Ishikawa (cell line): ENCODE measurements at regions not wholly inside any gene's neighbourhood (a gene's known extent, or its start where the extent isn't known, plus 50 kb on each side); places are given as distances from the start of the nearest gene placed in this dataset.

Source experiments
- EP300 ChIP-seq: IDR thresholded peaks from 2 replicates; pipeline ENCODE4 v1.6.1; 2012; ENCODE audit warnings: borderline replicate concordance
- NFIC ChIP-seq: IDR thresholded peaks from 2 replicates; pipeline ENCODE4 v1.6.1; 2012
- RAD21 ChIP-seq: IDR thresholded peaks from 2 replicates; pipeline ENCODE4 v1.6.1; 2012; ENCODE audit warnings: low read depth
- TCF12 ChIP-seq: IDR thresholded peaks from 2 replicates; pipeline ENCODE4 v1.6.1; 2012; ENCODE audit warnings: low read depth
- TEAD4 ChIP-seq: IDR thresholded peaks from 2 replicates; pipeline ENCODE4 v1.6.1; 2012
- YY1 ChIP-seq: IDR thresholded peaks from 2 replicates; pipeline ENCODE4 v1.6.1; 2012; ENCODE audit warnings: low read depth
- TF ChIP-seq, protein P1 (sequence below): IDR thresholded peaks from 2 replicates; pipeline ENCODE4 v1.6.1; 2012; ENCODE audit warnings: low read depth, mild to moderate bottlenecking
- TF ChIP-seq, protein P2 (sequence below): IDR thresholded peaks from 2 replicates; pipeline ENCODE4 v1.6.1; 2012

DNA sequence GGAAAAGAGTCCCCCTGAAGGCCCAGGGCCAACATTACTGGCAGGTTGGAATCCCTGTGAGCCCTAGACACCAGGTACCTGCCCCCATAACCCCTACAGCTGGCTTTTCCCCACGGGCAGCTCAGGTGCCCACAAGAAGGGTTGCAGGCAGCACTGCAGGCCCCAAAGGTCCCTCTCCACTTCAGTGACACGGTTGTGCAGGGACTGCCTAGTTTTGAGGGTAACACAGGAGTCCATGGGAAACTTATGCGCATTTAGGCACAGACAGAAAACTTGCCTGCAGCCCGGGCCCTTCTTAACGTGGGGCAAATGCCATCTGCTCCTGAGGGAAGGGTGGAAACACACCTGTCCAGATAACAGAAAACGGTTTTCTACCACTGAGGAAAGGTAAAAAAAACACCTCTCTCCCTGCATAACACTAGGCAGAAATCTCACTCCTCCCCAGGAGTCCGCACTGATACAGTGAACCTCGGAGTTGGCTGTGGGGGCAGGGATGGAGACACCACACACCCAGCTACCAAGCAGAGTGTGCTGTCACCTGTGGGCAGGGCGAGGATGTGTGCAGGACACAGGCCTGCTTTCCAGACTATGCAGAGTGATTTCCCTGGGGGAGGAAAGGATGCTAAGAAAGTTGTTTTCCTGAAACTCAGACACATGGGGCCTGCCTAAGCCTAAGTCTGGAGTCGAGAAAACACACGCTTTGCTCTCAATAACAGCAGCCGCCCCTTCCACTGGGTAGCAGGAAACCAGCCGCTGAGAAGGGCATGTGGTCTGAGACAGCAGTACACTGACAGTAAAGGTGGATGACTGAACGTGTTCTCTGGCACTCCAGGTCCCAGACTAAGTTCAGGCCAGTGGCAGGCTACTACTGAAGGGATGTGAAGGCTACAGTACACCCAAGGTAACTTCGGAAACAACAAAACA is 819.4 kb downstream of the DCDC2C start:
- TF ChIP-seq, protein P1, sequence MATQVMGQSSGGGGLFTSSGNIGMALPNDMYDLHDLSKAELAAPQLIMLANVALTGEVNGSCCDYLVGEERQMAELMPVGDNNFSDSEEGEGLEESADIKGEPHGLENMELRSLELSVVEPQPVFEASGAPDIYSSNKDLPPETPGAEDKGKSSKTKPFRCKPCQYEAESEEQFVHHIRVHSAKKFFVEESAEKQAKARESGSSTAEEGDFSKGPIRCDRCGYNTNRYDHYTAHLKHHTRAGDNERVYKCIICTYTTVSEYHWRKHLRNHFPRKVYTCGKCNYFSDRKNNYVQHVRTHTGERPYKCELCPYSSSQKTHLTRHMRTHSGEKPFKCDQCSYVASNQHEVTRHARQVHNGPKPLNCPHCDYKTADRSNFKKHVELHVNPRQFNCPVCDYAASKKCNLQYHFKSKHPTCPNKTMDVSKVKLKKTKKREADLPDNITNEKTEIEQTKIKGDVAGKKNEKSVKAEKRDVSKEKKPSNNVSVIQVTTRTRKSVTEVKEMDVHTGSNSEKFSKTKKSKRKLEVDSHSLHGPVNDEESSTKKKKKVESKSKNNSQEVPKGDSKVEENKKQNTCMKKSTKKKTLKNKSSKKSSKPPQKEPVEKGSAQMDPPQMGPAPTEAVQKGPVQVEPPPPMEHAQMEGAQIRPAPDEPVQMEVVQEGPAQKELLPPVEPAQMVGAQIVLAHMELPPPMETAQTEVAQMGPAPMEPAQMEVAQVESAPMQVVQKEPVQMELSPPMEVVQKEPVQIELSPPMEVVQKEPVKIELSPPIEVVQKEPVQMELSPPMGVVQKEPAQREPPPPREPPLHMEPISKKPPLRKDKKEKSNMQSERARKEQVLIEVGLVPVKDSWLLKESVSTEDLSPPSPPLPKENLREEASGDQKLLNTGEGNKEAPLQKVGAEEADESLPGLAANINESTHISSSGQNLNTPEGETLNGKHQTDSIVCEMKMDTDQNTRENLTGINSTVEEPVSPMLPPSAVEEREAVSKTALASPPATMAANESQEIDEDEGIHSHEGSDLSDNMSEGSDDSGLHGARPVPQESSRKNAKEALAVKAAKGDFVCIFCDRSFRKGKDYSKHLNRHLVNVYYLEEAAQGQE, result no peak
- TF ChIP-seq EP300 (no peak), TEAD4 (no peak), NFIC (no peak), RAD21 (no peak), YY1 (no peak), TCF12 (no peak)
- TF ChIP-seq, protein P2, sequence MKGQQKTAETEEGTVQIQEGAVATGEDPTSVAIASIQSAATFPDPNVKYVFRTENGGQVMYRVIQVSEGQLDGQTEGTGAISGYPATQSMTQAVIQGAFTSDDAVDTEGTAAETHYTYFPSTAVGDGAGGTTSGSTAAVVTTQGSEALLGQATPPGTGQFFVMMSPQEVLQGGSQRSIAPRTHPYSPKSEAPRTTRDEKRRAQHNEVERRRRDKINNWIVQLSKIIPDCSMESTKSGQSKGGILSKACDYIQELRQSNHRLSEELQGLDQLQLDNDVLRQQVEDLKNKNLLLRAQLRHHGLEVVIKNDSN, result no peak
